Ishikawa (cell line): ENCODE measurements at regions not wholly inside any gene's neighbourhood (a gene's known extent, or its start where the extent isn't known, plus 50 kb on each side); places are given as distances from the start of the nearest gene placed in this dataset.

Experiments used
- CEBPB ChIP-seq: IDR thresholded peaks from 2 replicates; pipeline ENCODE4 v1.6.1; 2012
- CREB1 ChIP-seq: IDR thresholded peaks from 2 replicates; pipeline ENCODE4 v1.6.1; 2012; ENCODE audit warnings: low read depth
- EP300 ChIP-seq: IDR thresholded peaks from 2 replicates; pipeline ENCODE4 v1.6.1; 2012; ENCODE audit warnings: borderline replicate concordance
- NFIC ChIP-seq: IDR thresholded peaks from 2 replicates; pipeline ENCODE4 v1.6.1; 2012
- RAD21 ChIP-seq: IDR thresholded peaks from 2 replicates; pipeline ENCODE4 v1.6.1; 2012; ENCODE audit warnings: low read depth
- TAF1 ChIP-seq: IDR thresholded peaks from 2 replicates; pipeline ENCODE4 v1.6.1; 2012; ENCODE audit warnings: low read depth, mild to moderate bottlenecking
- TCF12 ChIP-seq: IDR thresholded peaks from 2 replicates; pipeline ENCODE4 v1.6.1; 2012; ENCODE audit warnings: low read depth
- TEAD4 ChIP-seq: IDR thresholded peaks from 2 replicates; pipeline ENCODE4 v1.6.1; 2012
- YY1 ChIP-seq: IDR thresholded peaks from 2 replicates; pipeline ENCODE4 v1.6.1; 2012; ENCODE audit warnings: low read depth
- TF ChIP-seq, protein P1 (sequence below): IDR thresholded peaks from 2 replicates; pipeline ENCODE4 v1.6.1; 2012
- TF ChIP-seq, protein P2 (sequence below): IDR thresholded peaks from 2 replicates; pipeline ENCODE4 v1.6.1; 2012; ENCODE audit warnings: low read depth, mild to moderate bottlenecking

DNA sequence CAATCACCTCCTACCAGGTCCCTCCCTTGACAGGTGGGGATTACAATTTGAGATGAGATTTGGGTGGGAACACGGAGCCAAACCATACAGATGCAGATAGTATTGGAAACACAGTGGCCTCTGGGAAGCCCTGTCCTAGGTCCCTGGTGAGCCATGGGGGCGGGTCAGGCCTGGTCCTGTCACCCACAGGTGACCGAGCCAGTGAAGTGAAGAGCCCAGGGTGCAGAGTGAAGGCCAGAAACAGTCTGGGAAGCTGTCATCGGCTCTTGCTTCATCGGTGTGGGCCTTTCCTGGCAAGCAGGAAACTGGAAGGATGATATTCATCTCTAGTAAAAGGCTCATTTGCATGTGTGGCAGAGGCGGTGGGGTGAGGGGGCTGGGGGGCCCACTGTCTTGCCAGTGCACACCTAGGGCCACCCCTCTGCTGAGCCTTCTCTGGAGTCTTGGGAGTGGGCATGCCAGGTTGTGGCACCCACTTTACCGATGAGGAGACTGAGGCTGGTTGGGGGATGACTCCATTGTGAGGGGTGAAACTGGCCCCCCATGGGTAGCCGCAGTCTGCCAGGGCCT, 290.6 kb downstream of the NDUFA10 start:
- TF ChIP-seq, protein P1, sequence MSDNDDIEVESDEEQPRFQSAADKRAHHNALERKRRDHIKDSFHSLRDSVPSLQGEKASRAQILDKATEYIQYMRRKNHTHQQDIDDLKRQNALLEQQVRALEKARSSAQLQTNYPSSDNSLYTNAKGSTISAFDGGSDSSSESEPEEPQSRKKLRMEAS = no peak
- no peak for TF ChIP-seq TEAD4
- no peak for TF ChIP-seq YY1
- no peak for TF ChIP-seq TAF1
- no peak for TF ChIP-seq NFIC
- TF ChIP-seq, protein P2, sequence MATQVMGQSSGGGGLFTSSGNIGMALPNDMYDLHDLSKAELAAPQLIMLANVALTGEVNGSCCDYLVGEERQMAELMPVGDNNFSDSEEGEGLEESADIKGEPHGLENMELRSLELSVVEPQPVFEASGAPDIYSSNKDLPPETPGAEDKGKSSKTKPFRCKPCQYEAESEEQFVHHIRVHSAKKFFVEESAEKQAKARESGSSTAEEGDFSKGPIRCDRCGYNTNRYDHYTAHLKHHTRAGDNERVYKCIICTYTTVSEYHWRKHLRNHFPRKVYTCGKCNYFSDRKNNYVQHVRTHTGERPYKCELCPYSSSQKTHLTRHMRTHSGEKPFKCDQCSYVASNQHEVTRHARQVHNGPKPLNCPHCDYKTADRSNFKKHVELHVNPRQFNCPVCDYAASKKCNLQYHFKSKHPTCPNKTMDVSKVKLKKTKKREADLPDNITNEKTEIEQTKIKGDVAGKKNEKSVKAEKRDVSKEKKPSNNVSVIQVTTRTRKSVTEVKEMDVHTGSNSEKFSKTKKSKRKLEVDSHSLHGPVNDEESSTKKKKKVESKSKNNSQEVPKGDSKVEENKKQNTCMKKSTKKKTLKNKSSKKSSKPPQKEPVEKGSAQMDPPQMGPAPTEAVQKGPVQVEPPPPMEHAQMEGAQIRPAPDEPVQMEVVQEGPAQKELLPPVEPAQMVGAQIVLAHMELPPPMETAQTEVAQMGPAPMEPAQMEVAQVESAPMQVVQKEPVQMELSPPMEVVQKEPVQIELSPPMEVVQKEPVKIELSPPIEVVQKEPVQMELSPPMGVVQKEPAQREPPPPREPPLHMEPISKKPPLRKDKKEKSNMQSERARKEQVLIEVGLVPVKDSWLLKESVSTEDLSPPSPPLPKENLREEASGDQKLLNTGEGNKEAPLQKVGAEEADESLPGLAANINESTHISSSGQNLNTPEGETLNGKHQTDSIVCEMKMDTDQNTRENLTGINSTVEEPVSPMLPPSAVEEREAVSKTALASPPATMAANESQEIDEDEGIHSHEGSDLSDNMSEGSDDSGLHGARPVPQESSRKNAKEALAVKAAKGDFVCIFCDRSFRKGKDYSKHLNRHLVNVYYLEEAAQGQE = no peak
- no peak for TF ChIP-seq EP300
- no peak for TF ChIP-seq TCF12
- TF ChIP-seq CREB1 = no peak
- TF ChIP-seq RAD21 = no peak
- TF ChIP-seq CEBPB = no peak
